CD8-positive, alpha-beta memory T cell (primary cell): ENCODE measurements at regions not wholly inside any gene's neighbourhood (a gene's known extent, or its start where the extent isn't known, plus 50 kb on each side); places are given as distances from the start of the nearest gene placed in this dataset.
A peak's percentile ranks its signal among the peaks of the same experiment; 100 is the strongest.
"Not testable (repeated sequence)": the region's sequence is repeated elsewhere in the genome, so short reads cannot be mapped to it uniquely, and the experiment has no call there.

Source experiments
- CTCF ChIA-PET: fragments of 350-600 bp; sonication (Branson Sonifier 250); formaldehyde crosslinking; loops from one replicate; lab custom pipeline; 2021; ENCODE audit warnings: antibody characterized with exemption; lab: Charles Lee
- POLR2A ChIA-PET: fragments of 350-600 bp; sonication (Branson Sonifier 250); formaldehyde crosslinking; loops from one replicate; lab custom pipeline; 2021; ENCODE audit warnings: antibody characterized with exemption; lab: Charles Lee
- DNase-seq, 5 donors: peaks; one replicate each; pipeline versions ENCODE4 v3.0.0 to v3.0.0-alpha.2; 2020 to 2022; ENCODE audit warnings: mixed read lengths in 1 of 5
- H3K27ac ChIP-seq: one replicate; pipeline ENCODE4 v1.7.0; 2013; ENCODE audit warnings: low read depth, mild to moderate bottlenecking, low read length, moderate library complexity
- H3K27me3 ChIP-seq: 2 replicates; pipeline ENCODE4 v1.7.0; 2013; ENCODE audit warnings: low read length, mild to moderate bottlenecking; ENCODE audit not compliant: insufficient read depth, poor library complexity, severe bottlenecking
- H3K36me3 ChIP-seq: 2 replicates; pipeline ENCODE4 v1.7.0; 2013; ENCODE audit warnings: mild to moderate bottlenecking, low read length, moderate library complexity; ENCODE audit not compliant: insufficient read depth
- H3K4me1 ChIP-seq: 2 replicates; pipeline ENCODE4 v1.7.0; 2013; ENCODE audit warnings: mild to moderate bottlenecking, low read length, moderate library complexity; ENCODE audit not compliant: insufficient read depth
- H3K4me3 ChIP-seq: 2 replicates; pipeline ENCODE4 v1.7.0; 2013; ENCODE audit warnings: mild to moderate bottlenecking, low read length
- H3K9me3 ChIP-seq: 2 replicates; pipeline ENCODE4 v1.7.0; 2013; ENCODE audit warnings: mild to moderate bottlenecking, low read length
- H3K27ac Mint-ChIP-seq, 8 donors: one replicate each; pipeline ENCODE4 v1.8.0; 2020 to 2021; ENCODE audit warnings: mixed read lengths in 8 of 8, mild to moderate bottlenecking in 6 of 8, inconsistent platforms in 3 of 8, moderate library complexity in 3 of 8
- H3K27me3 Mint-ChIP-seq, 2 donors: one replicate each; pipeline ENCODE4 v1.8.0; 2020 to 2021; ENCODE audit warnings: mixed read lengths in 2 of 2, mild to moderate bottlenecking in 1 of 2, moderate library complexity in 1 of 2
- H3K36me3 Mint-ChIP-seq, 3 donors: one replicate each; pipeline ENCODE4 v1.8.0; 2020 to 2021; ENCODE audit warnings: mixed read lengths in 3 of 3, inconsistent platforms in 1 of 3, mild to moderate bottlenecking in 1 of 3
- H3K4me1 Mint-ChIP-seq, 3 donors: one replicate each; pipeline ENCODE4 v1.8.0; 2020 to 2021; ENCODE audit warnings: mixed read lengths in 3 of 3, inconsistent platforms in 1 of 3, mild to moderate bottlenecking in 1 of 3
- H3K4me3 Mint-ChIP-seq, 7 donors: one replicate each; pipeline ENCODE4 v1.8.0; 2020 to 2021; ENCODE audit warnings: mixed read lengths in 7 of 7, mild to moderate bottlenecking in 6 of 7, moderate library complexity in 4 of 7, inconsistent platforms in 2 of 7
- H3K9me3 Mint-ChIP-seq, 5 donors: one replicate each; pipeline ENCODE4 v1.8.0; 2020 to 2022; ENCODE audit warnings: mixed read lengths in 5 of 5, mild to moderate bottlenecking in 3 of 5, moderate library complexity in 2 of 5, inconsistent platforms in 1 of 5

GRCh38 chr15:96870580-96870979 lies 540.1 kb downstream of the NR2F2 start:
- Histone ChIP-seq H3K4me3 (no peak overlapping the region), H3K27me3 (no peaks in the 10 kb centered on the region), H3K27ac (no peak overlapping the region), H3K9me3 (no peaks in the 10 kb centered on the region), H3K36me3 (no peaks in the 10 kb centered on the region), H3K4me1 (no peaks in the 10 kb centered on the region)
- Mint-ChIP-seq H3K36me3 (no peaks in the 10 kb centered on the region), H3K27ac (no peak overlapping the region), H3K4me1 (no peaks in the 10 kb centered on the region), H3K27me3 (no peaks in the 10 kb centered on the region), H3K4me3 (no peak overlapping the region), H3K9me3 (peaks cover 0 to 9% (median 0%) of the 10 kb centered on the region in 5 donors)
- DNase-seq = no peak
- POLR2A ChIA-PET = no interaction called here
- CTCF ChIA-PET = no interaction called here

DNA sequence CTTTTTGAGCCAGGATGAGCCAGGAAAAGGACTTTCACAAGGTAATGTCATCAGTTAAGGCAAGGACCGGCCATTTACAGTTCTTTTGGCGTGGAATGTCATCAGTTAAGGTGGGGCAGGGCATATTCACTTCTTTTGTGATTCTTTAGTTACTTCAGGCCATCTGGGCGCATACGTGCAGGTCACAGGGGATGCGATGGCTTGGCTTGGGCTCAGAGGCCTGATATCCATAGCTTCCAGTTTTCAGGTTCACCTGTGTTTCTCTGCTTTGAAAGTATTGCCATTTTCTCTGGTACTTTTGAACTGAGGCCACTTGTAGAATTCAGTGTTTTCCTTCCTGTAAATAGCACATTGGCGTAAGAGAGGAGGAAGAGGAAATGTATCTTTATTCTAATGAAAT lies 546.9 kb downstream of the NR2F2 start:
- H3K4me3 Mint-ChIP-seq, CTCF ChIA-PET, H3K36me3 Mint-ChIP-seq, H3K4me3 ChIP-seq, H3K27ac ChIP-seq, H3K9me3 ChIP-seq, DNase-seq, H3K27ac Mint-ChIP-seq, H3K9me3 Mint-ChIP-seq, H3K4me1 Mint-ChIP-seq, H3K4me1 ChIP-seq, H3K27me3 Mint-ChIP-seq, H3K27me3 ChIP-seq, POLR2A ChIA-PET, H3K36me3 ChIP-seq: not testable (repeated sequence)

DNA sequence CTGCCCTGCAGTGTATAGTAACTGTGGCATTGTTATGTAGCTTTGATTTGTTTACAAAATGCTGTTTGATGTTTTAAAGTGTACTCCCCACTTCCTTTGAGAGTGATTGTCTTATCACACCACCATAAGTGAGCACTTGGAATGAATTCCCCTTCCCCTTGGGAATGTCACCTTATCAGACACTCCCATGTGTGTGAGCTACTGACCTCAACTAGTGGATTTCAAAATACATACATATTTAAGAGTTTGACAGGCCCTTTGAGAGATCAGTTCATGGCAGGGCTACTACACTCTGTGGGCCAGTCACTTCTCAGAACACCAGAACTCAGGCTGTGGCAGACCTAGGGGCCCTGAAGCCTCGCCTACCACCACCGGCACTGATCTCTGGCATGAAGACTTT lies 547.6 kb downstream of the NR2F2 start:
- no peaks in the 10 kb centered on the region for H3K36me3 ChIP-seq
- no peak overlapping the region for H3K27ac ChIP-seq
- H3K27ac Mint-ChIP-seq = no peak overlapping the region
- no peaks in the 10 kb centered on the region for H3K27me3 ChIP-seq
- no peaks in the 10 kb centered on the region for H3K4me1 ChIP-seq
- ChIA-PET POLR2A (no interaction called here), CTCF (no interaction called here)
- H3K36me3 Mint-ChIP-seq = no peaks in the 10 kb centered on the region
- DNase-seq = no peak
- H3K4me1 Mint-ChIP-seq = no peaks in the 10 kb centered on the region
- H3K9me3 Mint-ChIP-seq = peaks cover 0 to 5% (median 0%) of the 10 kb centered on the region in 5 donors
- H3K9me3 ChIP-seq = no peaks in the 10 kb centered on the region
- H3K4me3 Mint-ChIP-seq = no peak overlapping the region
- no peak overlapping the region for H3K4me3 ChIP-seq
- no peaks in the 10 kb centered on the region for H3K27me3 Mint-ChIP-seq

- Mint-ChIP-seq H3K27ac (no peak overlapping the region), H3K4me1 (no peaks in the 10 kb centered on the region), H3K36me3 (no peaks in the 10 kb centered on the region), H3K9me3 (peaks cover 0 to 4% (median 0%) of the 10 kb centered on the region in 5 donors), H3K4me3 (no peak overlapping the region), H3K27me3 (no peaks in the 10 kb centered on the region)
- ChIA-PET POLR2A (no interaction called here), CTCF (no interaction called here)
- H3K4me3 ChIP-seq = no peak overlapping the region
- no peak overlapping the region for H3K27ac ChIP-seq
- no peaks in the 10 kb centered on the region for H3K4me1 ChIP-seq
- no peak for DNase-seq
- H3K36me3 ChIP-seq = no peaks in the 10 kb centered on the region
- H3K27me3 ChIP-seq = no peaks in the 10 kb centered on the region
- no peaks in the 10 kb centered on the region for H3K9me3 ChIP-seq
These were observed 551.7 kb downstream of the NR2F2 start for GRCh38 chr15:96882121-96882772.

DNA sequence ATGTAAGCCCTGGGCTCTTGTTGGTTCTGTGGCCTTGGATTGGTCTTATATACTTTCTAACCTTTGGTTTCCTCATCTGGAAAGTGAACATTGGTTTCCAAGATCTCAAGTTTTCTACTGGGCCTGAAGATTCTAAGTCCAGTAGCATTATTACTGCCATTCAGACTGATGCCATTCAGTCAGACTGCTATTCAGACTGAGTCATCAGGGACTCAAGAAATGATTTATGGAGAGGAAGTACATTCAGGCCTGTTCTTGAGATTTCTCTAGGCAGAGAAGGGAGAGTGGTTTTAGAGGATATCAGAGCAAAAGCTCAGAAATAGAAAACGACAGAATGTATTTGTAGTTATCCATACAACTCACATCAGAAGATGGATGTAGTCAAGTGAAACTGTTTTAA lies 557.2 kb downstream of the NR2F2 start:
- no peak overlapping the region for H3K4me3 ChIP-seq
- H3K4me3 Mint-ChIP-seq = peak overlapping the region in 1 of 7 donors; percentile 37
- H3K27ac ChIP-seq = no peak overlapping the region
- H3K27ac Mint-ChIP-seq = no peak overlapping the region
- no peaks in the 10 kb centered on the region for H3K9me3 ChIP-seq
- no peaks in the 10 kb centered on the region for H3K27me3 Mint-ChIP-seq
- DNase-seq = no peak
- H3K4me1 Mint-ChIP-seq = peaks cover 11 to 26% (median 15%) of the 10 kb centered on the region in 3 donors
- H3K4me1 ChIP-seq = no peaks in the 10 kb centered on the region
- ChIA-PET POLR2A (no interaction called here), CTCF (no interaction called here)
- H3K27me3 ChIP-seq = no peaks in the 10 kb centered on the region
- H3K36me3 Mint-ChIP-seq = no peaks in the 10 kb centered on the region
- H3K9me3 Mint-ChIP-seq = no peaks in the 10 kb centered on the region
- no peaks in the 10 kb centered on the region for H3K36me3 ChIP-seq

DNA sequence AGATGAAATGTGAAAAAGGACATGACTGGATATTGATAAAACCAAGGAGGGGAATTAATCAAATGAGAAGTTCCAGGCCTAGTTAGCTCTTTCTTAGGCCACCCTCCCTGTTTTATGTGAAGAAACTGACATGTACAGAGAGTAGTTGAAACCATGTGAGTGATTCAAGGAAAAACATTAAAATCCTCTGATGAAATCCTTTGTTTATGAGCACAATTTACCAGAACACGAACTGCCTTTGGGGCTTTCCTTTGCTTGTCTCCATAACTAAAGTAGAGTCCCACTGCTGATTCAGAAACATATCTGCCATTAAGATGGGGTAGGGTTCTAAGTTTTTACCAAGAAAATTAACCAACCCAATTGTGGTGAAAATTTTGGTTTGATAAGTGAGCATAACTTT lies 558.3 kb downstream of the NR2F2 start:
- Histone ChIP-seq H3K9me3 (no peaks in the 10 kb centered on the region), H3K27me3 (no peaks in the 10 kb centered on the region), H3K27ac (no peak overlapping the region), H3K4me3 (no peak overlapping the region), H3K4me1 (no peaks in the 10 kb centered on the region), H3K36me3 (no peaks in the 10 kb centered on the region)
- Mint-ChIP-seq H3K27ac (peak overlapping the region in 1 of 8 donors; percentile 24), H3K4me3 (peak overlapping the region in 6 of 7 donors; percentile 13 to 49 (median 34)), H3K4me1 (peaks cover 13 to 34% (median 15%) of the 10 kb centered on the region in 3 donors), H3K36me3 (no peaks in the 10 kb centered on the region), H3K27me3 (no peaks in the 10 kb centered on the region), H3K9me3 (no peaks in the 10 kb centered on the region)
- POLR2A ChIA-PET = no interaction called here
- CTCF ChIA-PET = no interaction called here
- DNase-seq = no peak

DNA sequence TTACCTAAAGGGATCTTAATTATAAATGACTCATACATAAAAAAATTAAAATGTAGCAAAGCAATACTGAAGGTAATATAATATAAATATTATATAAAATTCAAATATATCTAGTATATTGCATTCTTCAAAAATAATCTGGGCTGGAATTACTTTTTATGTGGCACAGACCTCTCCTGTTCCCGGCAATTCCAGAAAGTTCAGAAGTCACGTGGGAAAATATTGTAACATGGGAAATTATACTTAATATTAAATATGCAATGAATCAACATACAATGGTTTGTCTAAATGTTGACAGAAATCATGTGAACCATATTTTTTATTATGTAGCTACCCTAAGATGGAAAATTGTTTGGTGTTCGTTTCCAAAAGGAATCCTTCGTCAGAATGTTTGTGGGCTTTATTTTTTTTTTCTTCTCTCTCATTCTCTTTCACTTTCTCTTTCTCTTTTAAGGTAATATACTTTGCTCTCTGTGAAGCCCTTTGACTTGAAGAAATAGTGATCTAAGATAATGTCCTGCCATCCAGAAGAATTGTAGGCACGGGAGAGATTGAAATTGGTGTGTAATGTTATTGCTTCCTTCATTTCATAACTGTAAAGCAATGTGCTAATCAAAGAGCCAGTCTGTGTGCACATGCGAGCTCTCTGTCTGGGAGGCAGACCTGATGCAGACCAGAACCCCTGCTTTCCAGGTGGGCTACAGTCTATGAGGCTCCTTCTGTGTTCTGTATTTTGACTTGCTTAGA lies 559.4 kb downstream of the NR2F2 start:
- ChIA-PET POLR2A (no interaction called here), CTCF (no interaction called here)
- Histone ChIP-seq H3K27ac (no peak overlapping the region), H3K36me3 (no peaks in the 10 kb centered on the region), H3K9me3 (no peaks in the 10 kb centered on the region), H3K4me1 (no peaks in the 10 kb centered on the region), H3K27me3 (no peaks in the 10 kb centered on the region), H3K4me3 (peak overlapping the region; percentile 44)
- Mint-ChIP-seq H3K27ac (peak overlapping the region in 6 of 8 donors; percentile 10 to 74 (median 42)), H3K27me3 (no peaks in the 10 kb centered on the region), H3K4me3 (peak overlapping the region; percentile 46 to 83 (median 65)), H3K9me3 (no peaks in the 10 kb centered on the region), H3K36me3 (no peaks in the 10 kb centered on the region), H3K4me1 (peaks cover 13 to 34% (median 15%) of the 10 kb centered on the region in 3 donors)
- no peak for DNase-seq

DNA sequence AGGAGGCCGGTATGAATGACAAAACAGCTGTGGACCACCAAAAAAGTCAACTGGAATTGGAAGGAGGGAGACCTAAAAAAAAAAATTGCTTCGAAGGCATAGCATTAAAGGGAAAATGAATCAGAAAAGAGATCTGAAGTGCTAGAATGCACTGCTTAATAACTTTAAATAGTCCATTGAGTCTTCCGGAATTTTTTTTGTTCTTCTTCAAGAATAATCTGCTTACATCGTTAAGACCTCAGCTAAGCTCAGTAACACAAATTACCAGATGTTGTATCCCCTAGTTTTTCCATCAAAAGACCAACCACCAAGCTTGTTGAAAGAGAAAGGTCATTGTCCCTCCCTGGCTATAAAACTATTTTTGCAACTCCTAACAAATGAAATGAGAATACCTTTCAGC lies 560.5 kb downstream of the NR2F2 start:
- Mint-ChIP-seq H3K36me3 (no peaks in the 10 kb centered on the region), H3K4me1 (peaks cover 13 to 34% (median 15%) of the 10 kb centered on the region in 3 donors), H3K9me3 (no peaks in the 10 kb centered on the region), H3K27me3 (no peaks in the 10 kb centered on the region), H3K27ac (peak overlapping the region in 1 of 8 donors; percentile 15), H3K4me3 (peak overlapping the region in 6 of 7 donors; percentile 29 to 83 (median 63))
- no peaks in the 10 kb centered on the region for H3K27me3 ChIP-seq
- DNase-seq = no peak
- no peaks in the 10 kb centered on the region for H3K36me3 ChIP-seq
- no peaks in the 10 kb centered on the region for H3K4me1 ChIP-seq
- H3K9me3 ChIP-seq = no peaks in the 10 kb centered on the region
- CTCF ChIA-PET = no interaction called here
- no peak overlapping the region for H3K4me3 ChIP-seq
- no peak overlapping the region for H3K27ac ChIP-seq
- POLR2A ChIA-PET = no interaction called here
